Glomerular visceral epithelial cell (primary cell): ENCODE measurements at regions not wholly inside any gene's neighbourhood (a gene's known extent, or its start where the extent isn't known, plus 50 kb on each side); places are given as distances from the start of the nearest gene placed in this dataset.
"Not testable (repeated sequence)": the region's sequence is repeated elsewhere in the genome, so short reads cannot be mapped to it uniquely, and the experiment has no call there.

Experiments used
- DNase-seq: peaks from one replicate; pipeline ENCODE4 v3.0.0-alpha.2; 2016; ENCODE audit errors: extremely low spot score

DNA sequence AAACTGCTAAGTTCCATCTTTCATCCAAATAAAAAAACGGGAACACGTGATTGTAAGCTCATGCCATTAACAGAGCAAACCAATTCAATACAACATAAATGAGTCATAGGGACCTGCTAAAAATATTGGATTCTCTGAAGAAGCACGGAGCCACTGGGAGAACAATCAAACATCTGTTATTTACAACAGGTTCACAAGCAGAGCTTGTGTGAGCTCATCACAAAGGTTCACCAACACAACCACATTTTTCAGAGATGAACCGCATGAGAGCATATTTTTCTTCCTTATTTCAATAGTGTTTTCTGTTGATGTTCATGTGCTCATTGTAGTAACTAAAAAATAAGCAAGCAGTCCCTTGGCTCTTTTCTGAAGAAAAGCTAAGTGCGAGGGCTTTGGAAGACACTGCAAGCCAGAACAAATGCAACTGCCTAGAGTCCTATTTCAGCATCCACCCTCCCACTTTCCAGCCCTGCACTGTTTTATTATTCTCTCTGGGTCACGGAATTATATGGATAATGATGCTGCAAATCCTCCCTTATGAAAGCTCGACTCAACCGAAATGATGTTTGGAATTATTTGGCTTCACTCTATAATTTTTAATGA lies 545.8 kb downstream of the LIG4 start:
- DNase-seq, result no peak

DNA sequence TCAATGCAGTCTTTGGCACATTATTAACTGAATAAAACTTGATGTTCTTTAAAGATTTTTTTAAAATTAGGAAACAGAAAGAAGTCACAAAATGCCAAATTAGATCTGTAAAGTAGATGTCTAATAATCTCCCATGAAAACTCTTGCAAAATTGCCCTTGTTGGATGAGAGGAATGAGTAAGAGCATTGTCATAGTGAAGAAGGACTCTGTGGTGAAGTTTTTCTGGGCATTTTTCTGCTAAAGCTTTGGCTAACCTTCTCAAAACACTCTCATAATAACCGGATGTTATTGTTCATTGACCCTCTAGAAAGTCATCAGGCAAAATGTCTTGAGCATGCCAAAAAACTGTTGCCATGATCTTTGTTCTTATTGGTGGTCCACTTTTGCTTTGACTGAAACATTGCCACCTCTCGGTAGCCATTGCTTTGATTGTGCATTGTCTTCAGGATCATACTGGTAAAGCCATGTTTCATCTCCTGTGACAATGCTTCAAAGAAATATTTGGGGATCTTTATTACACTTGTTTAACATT lies 549.3 kb downstream of the LIG4 start:
- no peak for DNase-seq

DNA sequence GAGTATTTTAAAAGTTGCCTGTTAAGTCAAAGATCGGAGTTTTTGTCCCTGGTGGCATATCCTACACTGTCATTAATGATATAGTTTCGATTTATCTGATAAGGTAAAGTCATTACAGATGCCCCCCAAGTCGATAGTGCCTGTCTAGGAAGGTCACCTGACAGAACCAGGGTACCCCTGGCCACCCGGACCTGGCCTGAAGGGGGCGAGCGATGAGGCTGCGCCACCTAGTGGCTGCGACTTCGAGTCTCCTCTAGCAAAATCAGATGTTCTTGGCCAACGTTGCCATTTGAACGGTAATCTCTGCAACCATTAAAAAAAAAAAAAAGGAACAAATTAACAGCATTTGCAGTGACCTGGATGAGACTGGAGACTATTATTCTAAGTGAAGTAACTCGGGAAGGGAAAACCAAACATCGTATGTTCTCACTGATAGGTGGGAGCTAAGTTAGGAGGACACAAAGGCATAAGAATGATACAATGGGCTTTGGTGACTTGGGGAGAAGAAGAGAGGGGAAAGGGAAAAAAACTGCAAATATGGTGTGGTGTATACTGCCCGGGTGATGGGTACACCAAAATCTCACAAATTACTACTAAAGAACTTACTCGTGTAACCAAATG lies 565.1 kb downstream of the LIG4 start:
- peak; percentile 42 for DNase-seq

DNA sequence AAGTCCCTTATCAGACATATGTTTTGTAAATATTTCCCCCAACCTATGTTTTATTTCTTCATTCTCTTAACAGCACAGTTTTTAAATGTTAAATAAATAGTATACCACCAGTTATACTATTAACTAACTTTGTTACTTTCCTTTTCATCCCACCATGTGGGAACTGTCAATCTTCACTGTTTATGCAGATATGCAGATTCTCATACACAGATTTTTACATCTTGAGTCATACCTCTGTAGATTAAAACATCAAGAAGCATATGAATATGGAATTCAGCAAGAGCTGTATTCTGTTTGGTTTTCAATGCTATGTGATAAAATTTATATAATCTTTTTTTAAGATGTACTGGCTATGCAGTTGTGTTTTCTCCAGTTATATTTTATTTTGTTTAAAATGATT lies 566.3 kb downstream of the LIG4 start:
- no peak for DNase-seq

DNA sequence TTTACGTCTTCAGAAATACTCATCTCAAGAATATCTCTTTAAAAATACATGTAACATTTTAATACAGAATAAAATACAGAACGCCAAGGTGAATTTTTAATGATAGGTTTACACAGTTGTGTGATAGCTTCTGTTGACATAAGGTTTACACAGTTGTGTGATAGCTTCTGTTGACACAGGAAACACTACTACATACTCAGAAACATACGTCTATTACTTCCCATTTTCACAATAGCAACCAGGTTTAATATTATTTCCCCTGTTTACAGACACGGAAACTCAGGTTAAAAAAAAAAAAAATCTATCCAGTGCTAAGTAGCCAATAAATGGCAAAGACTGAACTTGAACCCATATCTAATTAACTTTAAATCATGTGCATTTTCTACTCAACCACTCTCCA lies 571.2 kb downstream of the LIG4 start:
- no peak for DNase-seq

DNA sequence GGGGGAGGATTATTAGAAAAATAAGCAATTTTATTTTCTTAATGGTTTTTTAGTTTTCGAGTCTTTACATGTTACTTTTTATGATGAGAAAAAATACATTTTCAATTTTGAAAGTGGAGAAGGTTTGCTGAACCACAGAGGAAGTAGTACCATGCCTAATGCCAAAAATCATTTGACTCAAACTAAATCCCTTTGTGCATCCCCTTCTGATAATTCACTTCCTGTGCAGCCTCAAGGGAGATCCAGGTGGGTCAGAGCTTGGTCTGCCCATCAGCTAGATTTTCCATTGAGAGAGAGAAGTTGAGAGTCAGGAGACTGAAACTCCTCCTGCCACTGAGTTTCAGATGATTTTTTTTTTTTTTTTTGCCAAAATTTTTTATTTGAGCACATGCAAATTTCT lies 571.7 kb downstream of the LIG4 start:
- DNase-seq, result no peak

DNA sequence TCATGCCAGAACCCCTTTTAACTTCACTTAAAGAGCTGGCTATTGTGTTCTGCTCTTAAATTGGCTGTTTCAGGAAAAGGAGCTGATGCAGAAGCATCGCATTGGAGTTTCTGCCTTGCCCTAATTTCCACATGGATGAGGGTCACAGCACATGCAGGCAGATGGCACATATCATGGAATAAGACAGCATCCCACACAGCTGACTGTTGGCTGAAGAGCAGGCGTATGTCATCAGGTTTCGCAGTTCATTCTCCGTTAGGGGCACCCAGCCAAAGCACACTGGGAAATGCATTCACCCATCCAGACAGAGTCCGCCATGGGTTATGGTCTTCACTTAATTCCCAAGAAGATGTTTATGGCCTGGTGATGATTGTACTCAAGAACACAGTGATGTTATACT lies 572.5 kb downstream of the LIG4 start:
- DNase-seq, result no peak

DNA sequence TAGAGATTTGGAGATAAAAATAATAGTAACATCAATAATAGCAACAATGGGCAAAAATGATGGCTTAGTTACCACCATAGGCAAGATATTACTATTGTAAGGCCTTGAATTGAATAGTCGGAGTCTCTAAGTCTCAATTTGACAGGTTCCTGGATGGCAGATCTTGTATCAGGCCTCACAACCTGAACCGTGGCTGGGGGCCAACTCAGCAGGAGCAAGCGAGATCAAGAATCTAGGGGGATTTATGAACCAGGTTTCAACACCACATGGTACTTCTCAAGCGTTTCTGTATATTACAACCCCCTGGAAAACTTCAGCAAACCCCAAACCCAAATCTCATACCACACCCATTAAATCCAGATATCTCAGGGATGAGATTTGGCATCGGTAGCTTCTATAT lies 573.8 kb downstream of the LIG4 start:
- no peak for DNase-seq

DNA sequence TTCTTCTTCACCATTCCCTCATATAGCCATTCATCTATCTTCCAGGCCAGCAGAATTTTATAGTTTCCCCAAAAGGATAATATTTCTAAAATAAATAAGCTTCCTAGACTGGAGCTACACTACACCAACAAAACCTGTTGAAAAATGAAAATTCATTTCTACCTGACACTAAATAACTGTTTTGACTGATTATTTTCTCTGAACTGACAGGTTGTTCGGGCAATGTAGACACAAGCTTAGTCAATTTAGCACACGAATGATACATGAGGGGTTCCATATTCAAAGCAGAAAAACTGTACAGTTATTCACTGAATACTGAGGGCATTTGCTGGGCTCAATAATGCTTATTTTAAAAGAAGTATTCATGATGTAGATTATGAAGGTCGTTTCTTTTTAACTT lies 589.7 kb downstream of the LIG4 start:
- DNase-seq, result no peak

DNA sequence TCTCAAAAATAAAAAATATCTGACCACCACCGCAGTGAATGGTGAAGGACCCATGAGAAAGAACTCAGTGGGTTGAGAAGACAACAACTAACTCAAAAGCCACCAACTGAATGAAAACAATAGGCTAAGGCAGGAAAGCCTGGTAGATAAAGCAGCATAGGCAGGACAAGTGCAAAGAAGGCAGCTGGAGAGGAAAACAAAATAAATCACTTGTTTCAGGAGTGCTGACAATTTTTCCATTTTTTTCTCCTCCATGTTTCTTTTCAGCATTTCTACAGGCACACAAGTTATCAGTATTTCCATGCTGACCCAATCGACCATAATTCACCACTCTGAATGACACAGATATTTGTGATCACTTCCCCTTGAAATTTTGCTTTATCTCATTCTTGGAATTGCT lies 597.8 kb downstream of the LIG4 start:
- no peak for DNase-seq

DNA sequence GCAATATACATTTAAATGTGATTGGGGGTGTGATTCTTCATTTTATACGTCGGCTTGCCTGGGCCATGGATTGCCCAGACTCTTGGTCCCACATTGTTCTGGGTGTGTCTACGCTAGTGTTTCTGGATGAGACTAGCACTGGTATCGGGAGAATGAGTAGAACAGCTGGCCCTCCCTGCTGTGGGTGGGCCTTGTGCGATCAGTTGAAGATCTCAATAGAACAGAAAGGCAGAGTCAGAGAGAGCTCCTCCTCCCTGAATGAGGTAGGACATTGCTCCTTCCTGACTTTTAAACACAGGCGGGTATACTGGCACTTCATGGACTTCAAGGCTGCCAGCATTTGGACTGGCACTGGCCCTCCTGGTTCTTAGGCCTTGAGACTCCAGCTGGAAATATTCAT lies 603.0 kb downstream of the LIG4 start:
- DNase-seq, result no peak

DNA sequence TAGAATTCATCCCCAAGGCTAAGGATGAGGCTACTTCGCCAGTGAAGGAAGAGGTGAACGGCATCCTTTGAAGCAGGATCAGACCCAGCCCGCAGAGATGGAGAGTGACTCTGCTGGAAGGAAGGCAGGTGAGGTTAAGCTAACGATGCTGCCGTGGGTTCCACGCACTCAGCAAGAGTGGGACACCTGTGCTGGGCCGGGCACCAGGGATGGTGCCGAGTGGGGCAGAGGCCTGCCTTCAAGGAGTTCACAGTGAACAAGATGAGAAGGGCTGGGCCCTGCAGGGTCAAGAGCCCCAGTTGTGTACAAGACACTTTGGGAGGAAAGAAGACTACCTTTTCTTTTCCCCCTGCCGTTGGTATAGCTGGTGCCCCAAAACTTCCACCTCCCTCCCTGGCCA lies 606.6 kb downstream of the LIG4 start:
- DNase-seq, result no peak

DNA sequence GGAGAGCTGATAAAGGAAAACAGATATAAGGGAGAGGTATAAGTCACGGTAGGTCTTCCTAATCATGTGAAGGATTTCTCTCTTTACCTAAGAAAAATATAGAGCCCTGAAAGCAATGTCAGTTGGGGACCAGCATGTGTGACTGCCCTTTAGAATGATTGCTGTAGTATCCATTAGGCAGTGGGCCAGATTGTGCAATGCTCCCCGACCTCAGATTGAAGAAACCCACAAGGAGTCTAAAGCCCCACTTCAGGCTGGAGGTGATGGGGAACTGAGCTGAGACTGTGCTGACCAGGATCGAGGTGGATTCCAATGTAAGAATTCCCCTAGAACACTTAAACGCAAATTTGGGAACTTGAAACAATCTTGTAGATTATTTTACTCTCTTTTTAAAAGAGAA lies 614.4 kb downstream of the LIG4 start:
- no peak for DNase-seq

DNA sequence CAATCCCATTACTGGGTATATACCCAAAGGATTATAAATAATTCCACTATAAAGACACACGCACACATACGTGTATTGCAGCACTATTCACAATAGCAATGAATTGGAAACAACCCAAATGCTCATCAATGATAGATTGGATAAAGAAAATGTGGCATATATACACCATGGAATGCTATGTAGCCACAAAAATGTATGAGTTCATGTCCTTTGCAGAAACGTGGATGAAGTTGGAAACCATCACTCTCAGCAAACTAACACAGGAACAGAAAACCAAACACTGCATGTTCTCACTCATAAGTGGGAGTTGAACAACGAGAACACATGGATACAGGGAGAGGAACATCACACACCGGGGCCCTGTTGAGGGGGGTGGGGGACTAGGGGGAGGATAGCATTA lies 619.0 kb downstream of the LIG4 start:
- DNase-seq, result not testable (repeated sequence)

DNA sequence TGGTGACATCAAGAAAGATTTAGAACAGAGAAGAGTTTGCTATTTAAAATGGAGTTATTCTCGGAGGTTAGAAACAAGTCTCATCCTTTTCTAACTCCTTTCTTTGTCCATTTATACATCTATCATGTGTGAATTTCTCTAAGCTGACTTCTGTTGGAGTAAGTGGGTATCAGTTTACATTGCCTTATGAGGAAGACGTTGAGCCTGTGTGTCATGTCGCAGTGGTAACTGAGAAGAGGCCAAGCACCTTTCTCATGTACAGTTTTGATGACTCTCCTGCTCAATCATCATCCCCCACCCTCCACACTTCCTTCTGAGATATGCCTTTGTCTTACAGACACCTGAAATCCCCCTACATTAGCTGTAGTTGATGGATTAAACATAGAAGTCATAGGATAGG lies 624.8 kb downstream of the LIG4 start:
- DNase-seq, result no peak

DNA sequence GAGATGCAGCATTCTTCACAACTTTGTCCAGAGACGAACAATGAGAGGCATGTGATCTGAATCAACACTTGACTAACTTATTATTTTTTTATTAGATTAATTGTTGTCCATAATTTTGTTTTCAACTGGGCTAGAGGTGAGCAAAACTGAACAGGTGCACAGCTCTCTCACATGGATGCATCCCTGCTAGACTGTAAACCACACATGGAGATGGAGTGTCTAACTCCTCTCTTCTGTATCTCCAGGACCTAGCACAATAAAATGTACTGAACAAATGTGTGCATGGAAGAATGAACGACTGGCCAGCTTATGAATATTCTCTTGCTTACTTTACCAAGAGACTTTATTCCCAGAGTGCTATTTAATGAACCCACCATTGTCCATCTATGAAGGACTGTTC lies 627.7 kb downstream of the LIG4 start:
- no peak for DNase-seq

DNA sequence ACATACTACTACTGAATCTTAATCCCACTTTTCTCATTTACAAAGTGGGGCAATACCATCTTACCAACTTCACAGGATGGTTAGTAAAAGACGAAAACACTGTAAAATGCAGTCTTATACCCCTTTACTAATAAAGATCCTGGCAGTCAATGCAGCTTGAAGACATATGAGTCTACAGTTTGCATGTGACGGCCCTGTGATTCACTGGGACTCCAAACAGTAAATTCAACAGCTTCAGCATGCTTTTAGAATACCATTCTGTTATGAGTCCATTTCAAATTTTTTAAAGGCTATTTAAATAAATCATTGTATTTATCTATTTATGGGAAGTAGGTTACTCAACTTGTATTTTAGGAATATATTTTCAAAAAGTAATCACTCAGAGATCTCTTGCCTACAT lies 629.1 kb downstream of the LIG4 start:
- DNase-seq, result no peak

DNA sequence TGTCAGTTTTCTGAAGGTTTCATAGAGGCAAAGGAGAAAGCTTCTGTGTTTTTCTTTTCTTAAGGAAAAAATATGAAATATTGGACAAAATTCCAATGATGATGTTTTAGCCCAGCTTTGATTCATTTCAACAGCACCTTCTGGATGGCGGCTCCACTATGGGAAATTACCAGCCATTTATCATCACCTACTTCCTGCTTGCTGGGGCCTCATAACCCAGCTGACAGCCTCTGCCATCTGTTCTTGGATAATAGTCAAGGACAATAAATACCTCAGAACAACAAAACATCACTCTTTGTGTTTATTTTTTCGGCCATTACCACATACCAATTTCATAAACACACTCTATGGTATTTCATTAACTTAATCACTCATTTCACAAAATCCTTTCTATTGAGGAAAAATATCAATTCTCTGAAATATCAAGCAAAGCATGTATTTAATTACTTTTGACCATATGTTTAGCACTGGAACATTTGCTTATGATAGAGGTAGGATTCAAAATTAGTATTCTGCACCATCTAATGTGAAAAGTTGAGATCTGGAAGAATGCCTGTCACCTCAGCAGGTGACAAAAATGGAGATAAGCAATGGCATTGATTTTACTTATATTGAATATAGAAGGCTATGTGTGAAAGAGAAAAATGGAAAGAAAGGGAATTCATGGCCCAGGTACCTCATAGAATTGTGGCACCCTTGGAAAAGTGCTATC lies 629.7 kb downstream of the LIG4 start:
- DNase-seq, result no peak

DNA sequence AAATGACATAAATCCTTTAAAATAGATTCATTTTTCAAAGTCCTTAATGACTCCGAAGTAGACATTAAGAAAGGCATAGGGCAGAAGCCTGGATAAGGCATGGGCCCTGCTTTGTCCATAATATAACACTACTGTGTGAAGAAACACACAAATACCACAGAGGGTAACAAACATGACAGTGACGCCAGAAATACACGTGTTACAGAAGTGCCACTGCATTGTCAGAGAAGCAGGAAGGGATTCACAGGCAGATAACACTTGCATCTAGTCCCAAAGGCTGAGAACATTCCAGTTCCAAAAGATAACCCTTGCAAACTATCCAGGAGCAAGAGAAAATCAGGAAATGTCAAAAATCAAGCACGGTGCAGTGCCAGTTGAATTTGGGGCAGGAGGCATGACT lies 633.2 kb downstream of the LIG4 start:
- no peak for DNase-seq

DNA sequence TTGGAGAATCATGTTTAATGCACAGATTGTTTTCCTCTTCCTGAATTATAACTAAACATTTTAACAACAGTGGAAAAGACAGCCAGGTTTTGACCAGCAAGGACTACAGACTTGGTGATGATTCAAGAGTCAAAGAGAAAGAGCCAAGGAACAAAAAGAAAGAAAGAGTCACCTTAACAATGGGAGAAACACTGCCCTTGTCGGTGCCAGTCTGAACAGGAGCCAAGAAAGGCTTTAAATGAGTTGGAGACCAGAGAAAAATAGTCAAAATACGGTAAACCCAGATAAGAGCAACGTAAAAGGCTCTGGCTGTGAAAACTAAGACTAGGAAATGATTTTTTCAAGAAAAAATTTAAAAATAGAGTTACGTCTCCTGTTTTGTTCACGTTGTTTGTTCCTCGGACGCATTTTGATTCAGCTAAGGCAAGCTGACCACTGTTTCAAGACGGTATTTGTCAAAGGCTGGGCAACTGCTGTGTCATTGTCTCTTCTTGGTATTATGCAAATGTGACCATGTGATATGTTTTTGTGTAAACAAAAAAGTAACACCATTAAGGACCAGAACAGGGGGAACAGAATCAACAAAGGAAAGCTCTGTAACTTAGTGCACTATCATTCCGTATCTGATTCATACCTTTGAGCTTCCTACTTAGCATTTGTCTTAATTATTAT lies 634.5 kb downstream of the LIG4 start:
- DNase-seq, result no peak

DNA sequence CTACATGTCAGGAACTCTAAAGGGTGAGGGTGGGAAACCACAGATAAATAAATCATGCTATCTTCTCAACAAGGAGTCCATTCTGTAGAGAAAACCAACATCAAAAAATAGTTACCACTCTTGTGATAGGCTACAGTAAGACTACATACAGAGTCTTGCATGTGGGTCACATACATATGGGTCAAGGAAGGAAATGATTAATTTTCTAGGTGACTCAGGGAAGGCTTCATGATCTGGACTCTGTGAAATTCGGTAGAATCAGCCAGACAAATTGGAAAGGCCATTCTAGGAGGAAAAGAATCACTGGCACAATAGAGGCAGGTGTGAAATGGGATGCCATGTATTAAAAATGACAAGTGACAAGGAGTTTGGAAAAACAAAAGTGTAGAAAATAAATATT lies 638.9 kb downstream of the LIG4 start:
- no peak for DNase-seq

DNA sequence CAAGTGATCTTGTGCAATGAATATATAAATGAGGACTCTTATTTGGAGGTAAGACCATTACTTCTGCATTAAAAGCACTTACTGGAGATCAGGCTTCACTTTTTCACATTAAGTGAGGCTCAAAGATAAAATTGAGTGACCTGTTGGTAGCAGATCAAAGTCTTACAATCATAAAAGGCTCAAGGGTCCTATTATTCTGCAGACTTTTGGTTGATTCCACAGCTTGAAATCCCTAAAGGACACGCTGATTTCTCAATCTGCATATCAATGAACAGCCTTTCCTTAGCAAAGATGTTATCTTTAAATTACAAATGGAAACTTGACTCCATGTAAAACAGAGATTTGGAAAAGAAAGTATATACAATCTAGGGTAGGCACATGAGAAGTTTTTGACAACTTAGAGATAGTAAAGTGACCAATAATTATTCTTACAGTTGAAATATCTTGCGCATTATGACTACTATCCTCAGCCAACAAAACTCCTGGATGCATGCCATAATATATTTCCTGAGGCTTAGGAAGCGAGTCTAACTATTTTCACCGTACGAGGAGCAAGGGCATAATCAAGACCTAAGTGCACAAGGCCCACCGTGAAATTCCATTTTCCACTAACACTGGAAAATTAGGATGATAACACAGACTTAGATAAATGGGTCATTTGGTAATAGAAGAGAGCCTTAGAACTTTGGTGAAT lies 640.7 kb downstream of the LIG4 start:
- DNase-seq, result no peak
